ENCODE measurements at regions not wholly inside any gene's neighbourhood (a gene's known extent, or its start where the extent isn't known, plus 50 kb on each side); places are given as distances from the start of the nearest gene placed in this dataset.

- no peak for DNase-seq
These were observed 133.7 kb upstream of the IFNGR1 start for GRCh38 chr6:137352859-137353258.

- DNase-seq = no peak
These were observed 132.7 kb upstream of the IFNGR1 start for GRCh38 chr6:137351890-137352289.

- DNase-seq = no peak
These were observed 131.7 kb upstream of the IFNGR1 start for GRCh38 chr6:137350857-137351256.

DNA sequence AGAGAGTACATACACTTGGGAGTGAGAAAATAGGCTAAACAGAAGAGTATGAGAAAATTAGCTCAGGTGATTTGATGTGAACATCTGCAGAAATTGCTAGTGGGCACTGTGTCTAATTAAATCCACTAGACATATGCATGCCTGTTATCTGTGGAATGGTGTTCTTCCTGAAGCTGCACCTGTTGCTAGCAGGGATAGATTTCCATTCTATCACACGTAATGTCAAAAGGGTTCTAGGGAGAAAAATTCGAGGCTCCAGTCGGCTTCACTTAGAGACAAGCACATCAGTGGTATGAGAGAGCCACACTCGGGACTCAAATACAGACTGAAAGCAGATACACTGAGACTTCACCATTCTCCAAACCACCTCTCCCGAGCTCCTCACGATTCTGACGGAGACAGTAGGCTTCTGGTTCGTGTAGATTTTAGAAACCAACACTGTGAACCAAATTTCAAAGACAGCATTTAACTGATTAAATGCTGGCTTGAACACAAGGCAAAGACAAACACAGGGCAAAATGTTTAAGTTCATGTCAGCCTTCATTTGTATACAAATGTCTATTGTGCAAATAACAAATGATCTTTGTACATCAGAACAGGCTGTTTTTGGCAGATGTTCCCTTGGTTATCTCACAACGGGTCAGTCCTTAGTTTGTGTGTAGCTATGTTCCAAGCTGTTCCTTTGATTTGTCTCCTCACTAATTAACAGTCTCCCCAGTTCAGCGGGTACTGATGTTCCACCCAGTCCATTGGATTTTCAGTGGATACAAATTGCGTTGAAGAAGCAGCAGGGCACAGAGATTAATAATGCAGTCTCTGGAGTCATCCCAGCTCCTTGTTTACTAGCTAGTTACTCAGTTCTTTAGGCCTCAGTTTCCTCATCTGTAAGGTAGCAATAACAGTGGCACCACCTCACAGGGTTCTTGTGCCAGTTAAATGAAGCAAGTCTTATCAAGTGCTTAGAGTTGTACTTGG, 131.0 kb upstream of the IFNGR1 start:
- no peak for DNase-seq

GRCh38 chr6:137348777-137349176, 129.6 kb upstream of the IFNGR1 start:
- DNase-seq = no peak

GRCh38 chr6:137343241-137343640, 124.1 kb upstream of the IFNGR1 start:
- DNase-seq = no peak

- no peak for DNase-seq
These were observed 123.5 kb upstream of the IFNGR1 start for GRCh38 chr6:137342607-137343190.

DNA sequence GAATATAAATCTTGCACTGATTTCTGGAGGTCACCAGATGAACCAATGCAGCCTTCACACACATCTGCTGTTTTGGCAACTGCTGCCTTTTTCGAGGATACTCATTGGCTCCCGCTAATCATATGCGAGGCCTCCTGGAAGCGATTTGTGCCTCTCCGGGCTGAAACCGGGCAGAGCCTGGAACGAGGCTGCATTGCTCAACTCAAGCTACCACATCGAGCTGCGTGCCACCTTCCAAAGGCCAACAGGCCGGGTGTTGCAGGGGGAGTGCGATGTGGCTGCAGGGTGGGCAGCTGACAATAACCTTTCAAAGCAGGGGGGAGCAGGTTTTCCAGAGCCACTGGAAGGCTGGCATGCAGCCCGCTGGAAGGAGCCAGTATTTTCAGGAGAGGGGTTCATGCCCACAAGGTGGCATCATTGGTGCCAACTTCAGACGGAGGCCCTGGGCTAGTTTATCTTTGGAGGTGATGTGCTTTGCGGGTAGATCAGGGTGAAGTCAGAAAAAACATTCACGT, 122.6 kb upstream of the IFNGR1 start:
- DNase-seq = no peak

GRCh38 chr6:137339929-137340559, 120.9 kb upstream of the IFNGR1 start:
- DNase-seq = no peak

GRCh38 chr6:137334884-137335283, 115.7 kb upstream of the IFNGR1 start:
- no peak for DNase-seq

DNA sequence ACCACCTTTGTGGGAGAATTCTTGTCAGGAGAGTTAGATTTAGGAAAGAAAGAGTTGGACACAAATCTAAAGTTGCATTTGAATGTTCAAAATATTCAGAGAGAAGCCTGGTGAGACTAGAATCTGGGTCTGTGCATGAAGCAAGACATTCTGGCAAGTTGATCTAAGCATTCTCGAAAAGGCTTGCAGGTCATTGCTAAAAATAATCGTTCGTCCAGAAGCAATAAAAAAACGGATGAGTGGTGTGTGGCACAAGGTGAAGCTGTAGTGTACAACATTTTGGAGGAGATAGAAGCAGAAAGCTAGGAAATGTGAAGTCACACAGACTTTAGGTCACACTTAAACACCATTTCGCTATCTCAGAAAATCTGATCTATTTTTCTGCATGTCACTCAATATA, 114.9 kb upstream of the IFNGR1 start:
- DNase-seq = no peak

DNA sequence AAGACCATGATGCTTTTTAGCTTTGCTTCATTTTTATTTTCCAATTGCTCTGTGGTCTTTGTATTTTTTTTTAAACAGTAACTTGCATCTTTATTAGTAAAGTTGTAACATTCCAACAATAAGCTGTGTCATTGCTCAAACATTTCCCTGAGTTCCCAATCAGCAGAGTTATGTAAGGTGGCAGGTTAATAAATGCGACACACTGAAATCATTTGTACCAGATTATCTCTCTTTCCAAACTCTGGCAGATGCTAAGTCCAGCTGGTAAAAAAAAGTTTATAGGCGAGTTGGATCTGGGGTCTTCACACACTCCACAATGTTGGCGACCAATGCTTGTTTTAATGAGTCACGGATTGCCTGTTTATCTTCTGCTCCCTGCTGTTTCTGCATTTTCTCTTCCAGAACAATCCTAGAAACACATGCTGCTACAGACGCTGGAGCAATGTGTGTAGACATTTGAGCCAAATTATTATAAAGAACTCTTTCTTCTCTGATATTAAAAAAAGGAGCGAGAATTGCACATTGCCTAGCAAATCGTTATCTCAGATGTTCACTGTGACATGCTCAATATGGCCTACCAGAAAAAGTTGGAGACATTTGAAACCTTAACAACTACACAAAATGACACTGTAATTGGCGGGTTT, 113.6 kb upstream of the IFNGR1 start:
- DNase-seq = no peak

DNA sequence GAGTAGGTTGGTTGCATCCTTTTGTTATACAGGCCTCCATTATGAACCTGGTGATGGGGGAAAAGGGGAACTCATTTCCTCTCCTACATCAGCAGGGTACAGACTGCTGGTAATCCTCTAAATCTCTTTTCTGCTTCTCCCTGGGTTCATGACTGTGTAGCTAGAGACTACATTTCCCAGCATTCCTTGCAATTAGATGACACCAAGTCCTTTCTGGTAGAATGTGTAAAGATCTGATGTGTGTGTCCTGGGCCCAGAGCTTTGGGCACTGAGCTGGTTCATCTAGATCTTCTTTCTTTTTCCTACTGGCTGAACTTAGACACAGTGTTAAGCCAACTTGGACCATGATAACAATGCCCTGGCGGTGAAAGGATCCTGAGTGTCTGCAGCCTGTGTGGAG, 104.7 kb upstream of the IFNGR1 start:
- no peak for DNase-seq

- DNase-seq = no peak
These were observed 101.1 kb upstream of the IFNGR1 start for GRCh38 chr6:137320271-137320670.

- no peak for DNase-seq
These were observed 97.4 kb upstream of the IFNGR1 start for GRCh38 chr6:137316626-137317025.

- DNase-seq = no peak
These were observed 95.9 kb upstream of the IFNGR1 start for GRCh38 chr6:137315081-137315480.

DNA sequence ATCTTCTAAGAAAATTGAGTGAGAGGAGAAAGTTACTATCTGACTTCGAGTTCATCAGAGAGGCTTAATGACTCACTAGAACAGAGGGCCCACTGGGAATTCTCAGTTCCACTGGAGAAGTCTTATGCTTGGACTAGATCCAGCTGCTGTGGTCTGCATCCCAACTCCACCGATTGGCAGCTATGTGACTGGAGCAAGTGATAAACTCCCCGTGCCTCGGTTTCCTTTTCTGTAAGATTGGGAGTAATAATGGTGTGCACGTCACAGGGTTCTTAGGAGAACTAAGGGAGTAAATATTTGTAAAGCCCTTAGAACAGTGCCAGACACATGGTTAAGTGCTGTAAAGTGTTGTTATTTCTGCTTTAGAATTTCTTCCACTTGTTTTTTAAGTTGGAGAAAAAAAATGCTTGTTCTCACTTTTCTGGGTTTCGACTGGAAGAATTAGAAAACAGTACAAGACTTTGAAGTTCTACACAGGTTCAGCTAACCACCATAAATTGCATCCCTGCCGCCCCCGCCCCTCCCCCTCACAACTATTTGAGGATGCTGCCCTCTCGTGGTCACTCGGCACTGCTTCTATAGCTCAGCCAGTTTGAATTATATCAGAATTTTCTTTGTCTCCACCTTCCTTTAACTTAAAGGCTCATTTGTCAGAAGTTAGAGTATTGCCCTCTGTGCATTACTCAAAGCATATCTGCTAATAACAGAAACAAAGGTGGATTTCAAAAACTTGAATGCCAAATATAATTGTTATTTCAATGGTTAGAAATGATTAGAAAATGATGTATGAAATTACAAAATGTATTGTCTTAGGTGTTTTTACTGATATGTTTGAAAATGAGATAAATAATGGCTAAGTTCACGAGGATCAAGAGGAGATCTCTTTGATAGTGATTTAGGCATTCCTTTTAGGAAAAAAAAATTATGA, 95.0 kb upstream of the IFNGR1 start:
- DNase-seq = no peak

- DNase-seq = no peak
These were observed 94.0 kb upstream of the IFNGR1 start for GRCh38 chr6:137313211-137313610.

- DNase-seq = no peak
These were observed 92.8 kb upstream of the IFNGR1 start for GRCh38 chr6:137311940-137312339.

- DNase-seq = no peak
These were observed 90.0 kb upstream of the IFNGR1 start for GRCh38 chr6:137309078-137309762.

DNA sequence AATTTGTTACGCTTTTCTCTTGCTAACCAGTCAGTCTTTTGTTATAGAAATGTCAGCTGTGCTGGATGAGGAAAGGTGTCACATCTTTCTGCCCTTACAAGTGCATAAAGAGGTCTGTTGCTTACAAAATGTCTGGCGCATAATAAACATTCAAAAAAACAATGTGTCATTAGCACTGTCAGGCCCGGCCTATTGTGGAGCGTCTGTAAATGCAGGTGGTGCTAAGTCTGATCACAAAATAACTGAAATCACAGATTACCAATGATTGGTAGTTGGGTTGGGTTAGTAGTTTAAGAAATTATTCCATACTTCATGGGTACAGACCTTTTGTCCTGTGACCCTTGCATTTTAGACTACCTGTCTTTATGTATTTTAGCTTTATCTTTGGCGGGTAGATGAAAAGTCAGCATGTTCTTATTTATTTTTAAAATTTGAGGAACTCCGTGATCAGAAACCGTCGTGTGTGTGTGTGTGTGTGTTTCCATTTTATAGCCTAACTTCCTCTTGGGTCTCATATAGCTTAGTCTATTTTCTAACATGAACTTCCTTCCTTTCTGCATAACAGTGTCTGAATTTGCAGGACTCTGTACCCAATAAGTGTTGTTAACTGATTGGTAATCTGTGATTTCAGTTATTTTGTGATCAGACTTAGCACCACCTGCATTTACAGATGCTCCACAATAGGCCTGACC, 88.1 kb upstream of the IFNGR1 start:
- DNase-seq = no peak
